HG03442 (cell line): ENCODE measurements at regions not wholly inside any gene's neighbourhood (a gene's known extent, or its start where the extent isn't known, plus 50 kb on each side); places are given as distances from the start of the nearest gene placed in this dataset.

Experiments
- ATAC-seq: cut with Tn5 transposase; IDR thresholded peaks from one replicate; pipeline ENCODE4 v1.9.1; 2021; ENCODE audit warnings: mild to moderate bottlenecking, moderate library complexity; ENCODE audit not compliant: unreplicated experiment

GRCh38 chr3:117626577-117626976, 917.0 kb downstream of the TUSC7 start:
- ATAC-seq: no peak

- no peak for ATAC-seq
Observed at GRCh38 chr3:117628823-117629291, 919.3 kb downstream of the TUSC7 start.

GRCh38 chr3:117629505-117629904, 919.9 kb downstream of the TUSC7 start:
- ATAC-seq: no peak

GRCh38 chr3:117630469-117630868, 920.9 kb downstream of the TUSC7 start:
- ATAC-seq: peak; percentile 51

- ATAC-seq: no peak
Observed at GRCh38 chr3:117630885-117631284, 921.3 kb downstream of the TUSC7 start.

- no peak for ATAC-seq
Observed at GRCh38 chr3:117631781-117632180, 922.2 kb downstream of the TUSC7 start.

GRCh38 chr3:117632191-117632590, 922.6 kb downstream of the TUSC7 start:
- no peak for ATAC-seq

- no peak for ATAC-seq
Observed at GRCh38 chr3:117633207-117633606, 923.6 kb downstream of the TUSC7 start.

GRCh38 chr3:117637666-117638065, 928.1 kb downstream of the TUSC7 start:
- ATAC-seq: no peak

- no peak for ATAC-seq
Observed at GRCh38 chr3:117644203-117644602, 934.6 kb downstream of the TUSC7 start.

GRCh38 chr3:117645561-117646242, 936.1 kb downstream of the TUSC7 start:
- ATAC-seq: peak; percentile 79

GRCh38 chr3:117647435-117647834, 937.9 kb downstream of the TUSC7 start:
- no peak for ATAC-seq

- ATAC-seq: no peak
Observed at GRCh38 chr3:117651246-117651645, 941.7 kb downstream of the TUSC7 start.

- ATAC-seq: no peak
Observed at GRCh38 chr3:117656391-117656790, 946.8 kb downstream of the TUSC7 start.

GRCh38 chr3:117657278-117657677, 947.7 kb downstream of the TUSC7 start:
- no peak for ATAC-seq

GRCh38 chr3:117660941-117661817, 951.6 kb downstream of the TUSC7 start:
- no peak for ATAC-seq

GRCh38 chr3:117661818-117662095, 952.2 kb downstream of the TUSC7 start:
- no peak for ATAC-seq

- ATAC-seq: no peak
Observed at GRCh38 chr3:117665296-117665695, 955.7 kb downstream of the TUSC7 start.

- no peak for ATAC-seq
Observed at GRCh38 chr3:117666325-117666724, 956.7 kb downstream of the TUSC7 start.

- ATAC-seq: no peak
Observed at GRCh38 chr3:117666812-117667211, 957.2 kb downstream of the TUSC7 start.

- ATAC-seq: no peak
Observed at GRCh38 chr3:117669774-117670173, 960.2 kb downstream of the TUSC7 start.

- no peak for ATAC-seq
Observed at GRCh38 chr3:117671722-117672318, 962.2 kb downstream of the TUSC7 start.
